ENCODE measurements at regions not wholly inside any gene's neighbourhood (a gene's known extent, or its start where the extent isn't known, plus 50 kb on each side); places are given as distances from the start of the nearest gene placed in this dataset.

DNA sequence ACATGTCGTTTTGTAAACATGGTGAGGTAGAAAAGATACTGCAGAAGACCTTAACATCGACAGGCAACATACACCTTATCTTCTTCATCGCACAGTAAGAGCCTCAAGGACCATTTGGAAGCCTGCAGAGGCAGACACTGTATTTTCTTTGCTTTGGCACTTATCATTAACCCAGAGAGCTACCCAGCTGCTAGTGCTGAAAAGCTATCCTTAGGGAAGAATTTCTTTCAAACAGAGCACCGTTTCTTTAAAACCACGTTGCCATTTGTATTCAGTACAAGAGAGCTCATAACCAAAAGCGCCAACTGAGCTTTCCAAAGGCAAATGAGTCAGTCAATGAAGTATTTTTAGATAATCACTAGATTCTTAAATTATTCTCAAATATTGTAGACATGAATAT is 306.6 kb downstream of the EPM2A start:
- no peak for TF ChIP-seq ZFX (IDR thresholded peaks at IDR 0.05; ENCODE audit: borderline replicate concordance)
- TF ChIP-seq, protein P1, sequence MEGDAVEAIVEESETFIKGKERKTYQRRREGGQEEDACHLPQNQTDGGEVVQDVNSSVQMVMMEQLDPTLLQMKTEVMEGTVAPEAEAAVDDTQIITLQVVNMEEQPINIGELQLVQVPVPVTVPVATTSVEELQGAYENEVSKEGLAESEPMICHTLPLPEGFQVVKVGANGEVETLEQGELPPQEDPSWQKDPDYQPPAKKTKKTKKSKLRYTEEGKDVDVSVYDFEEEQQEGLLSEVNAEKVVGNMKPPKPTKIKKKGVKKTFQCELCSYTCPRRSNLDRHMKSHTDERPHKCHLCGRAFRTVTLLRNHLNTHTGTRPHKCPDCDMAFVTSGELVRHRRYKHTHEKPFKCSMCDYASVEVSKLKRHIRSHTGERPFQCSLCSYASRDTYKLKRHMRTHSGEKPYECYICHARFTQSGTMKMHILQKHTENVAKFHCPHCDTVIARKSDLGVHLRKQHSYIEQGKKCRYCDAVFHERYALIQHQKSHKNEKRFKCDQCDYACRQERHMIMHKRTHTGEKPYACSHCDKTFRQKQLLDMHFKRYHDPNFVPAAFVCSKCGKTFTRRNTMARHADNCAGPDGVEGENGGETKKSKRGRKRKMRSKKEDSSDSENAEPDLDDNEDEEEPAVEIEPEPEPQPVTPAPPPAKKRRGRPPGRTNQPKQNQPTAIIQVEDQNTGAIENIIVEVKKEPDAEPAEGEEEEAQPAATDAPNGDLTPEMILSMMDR (IDR thresholded peaks at IDR 0.05): no peak
- H3K27ac ChIP-seq: no peak overlapping the region

DNA sequence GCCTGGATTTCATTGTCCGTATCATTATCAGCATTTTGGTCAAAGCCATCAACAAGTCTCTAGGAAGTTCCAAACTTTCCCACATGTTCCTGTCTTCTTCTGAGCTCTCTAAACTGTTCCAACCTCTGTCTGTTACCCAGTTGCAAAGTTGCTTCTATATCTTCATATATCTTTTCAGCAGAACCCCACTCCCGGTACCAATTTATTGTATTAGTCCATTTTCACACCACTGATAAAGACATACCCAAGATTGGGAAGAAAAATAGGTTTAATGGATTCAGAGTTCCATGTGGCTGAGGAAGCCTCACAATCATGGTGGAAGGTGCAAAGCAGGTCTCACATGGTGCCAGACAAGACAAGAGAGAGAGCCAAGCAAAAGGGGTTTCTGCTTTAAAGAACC is 293.2 kb downstream of the EPM2A start:
- TF ChIP-seq, protein P1 (IDR thresholded peaks at IDR 0.05): no peak
- no peak for TF ChIP-seq ZFX (IDR thresholded peaks at IDR 0.05; ENCODE audit: borderline replicate concordance)

DNA sequence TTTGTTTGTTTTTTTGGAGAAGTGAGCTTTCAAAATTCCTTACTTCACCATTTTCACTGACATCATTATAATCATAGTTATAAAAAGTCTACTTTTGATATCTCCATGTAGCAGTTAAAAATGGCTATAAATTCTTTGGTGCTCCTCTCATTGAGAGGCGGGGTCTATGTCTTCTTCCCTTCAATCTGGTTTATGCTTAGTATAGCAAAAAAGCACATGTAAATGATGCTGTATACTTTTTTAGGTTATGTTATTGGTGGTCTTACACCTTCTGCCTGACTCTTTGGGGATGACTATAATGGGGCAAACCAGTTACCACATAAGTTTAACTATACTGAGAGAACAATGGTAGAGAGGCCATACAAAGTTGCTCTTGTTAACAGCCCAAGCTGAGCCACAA is 289.6 kb downstream of the EPM2A start:
- TF ChIP-seq ZFX (IDR thresholded peaks at IDR 0.05; ENCODE audit: borderline replicate concordance): no peak
- H3K27ac ChIP-seq: no peak overlapping the region

More for the DNA sequence above, 293.2 kb downstream of the EPM2A start:
- H3K27ac ChIP-seq: no peak overlapping the region

DNA sequence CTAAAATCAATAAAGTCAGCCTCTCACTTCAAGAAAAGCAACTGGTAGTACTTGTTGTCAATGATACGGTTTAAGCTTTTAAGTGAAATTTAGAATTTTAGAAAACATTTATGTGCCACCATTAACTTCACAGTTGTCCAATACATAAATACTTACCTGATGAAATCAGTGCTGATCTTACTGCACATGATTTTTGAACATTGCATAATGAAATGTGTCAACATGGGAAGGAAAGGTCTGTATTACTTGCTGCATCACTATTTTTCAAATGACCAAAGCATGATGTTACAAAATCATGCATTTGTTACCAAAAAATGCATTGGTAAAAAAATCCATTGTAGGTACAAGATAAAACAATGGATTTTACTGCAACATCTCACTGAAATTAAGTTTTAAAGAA is 284.3 kb downstream of the EPM2A start:
- no peak overlapping the region for H3K27ac ChIP-seq
- no peak for TF ChIP-seq ZFX (IDR thresholded peaks at IDR 0.05; ENCODE audit: borderline replicate concordance)
- TF ChIP-seq, protein P1 (IDR thresholded peaks at IDR 0.05): no peak

DNA sequence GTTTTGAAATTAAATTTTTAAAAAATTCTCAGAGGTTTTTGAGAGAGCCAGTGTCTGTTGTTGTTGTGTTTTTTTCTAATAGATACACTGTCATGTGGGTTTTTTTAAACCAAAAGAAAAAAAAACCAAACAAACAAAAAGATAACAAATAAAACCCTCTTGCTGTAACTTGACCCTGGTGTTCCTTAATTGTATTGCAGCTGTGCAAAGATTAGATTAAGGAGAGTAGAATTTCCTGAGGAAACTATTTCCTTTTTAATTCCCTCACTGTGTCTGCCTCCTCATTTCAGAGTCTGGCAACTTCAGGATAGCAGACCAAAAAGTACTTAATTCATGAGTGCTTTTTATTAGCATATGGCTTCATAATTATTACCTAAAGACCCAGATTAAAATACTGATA is 281.9 kb downstream of the EPM2A start:
- no peak for TF ChIP-seq ZFX (IDR thresholded peaks at IDR 0.05; ENCODE audit: borderline replicate concordance)
- TF ChIP-seq, protein P1 (IDR thresholded peaks at IDR 0.05): peak; percentile 42
- no peak overlapping the region for H3K27ac ChIP-seq

DNA sequence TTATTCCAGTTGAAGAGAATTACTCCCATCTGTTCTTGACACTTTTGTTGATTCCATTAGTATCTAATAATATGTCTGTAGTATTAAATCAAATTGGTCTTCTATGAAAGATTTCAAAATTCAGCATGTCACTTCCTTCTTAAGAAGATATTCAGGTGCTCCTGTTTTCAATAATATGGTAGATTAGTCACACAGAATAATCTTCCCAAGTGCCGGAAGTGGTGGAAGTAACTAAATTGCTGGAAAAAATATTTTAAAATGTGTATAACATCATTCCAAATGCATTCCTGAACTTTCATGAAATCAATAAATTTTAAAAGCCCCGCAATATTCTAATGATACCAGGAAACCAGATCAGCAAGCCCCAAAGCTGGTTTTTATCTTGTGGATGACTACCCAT is 281.3 kb downstream of the EPM2A start:
- no peak for TF ChIP-seq ZFX (IDR thresholded peaks at IDR 0.05; ENCODE audit: borderline replicate concordance)
- TF ChIP-seq, protein P1 (IDR thresholded peaks at IDR 0.05): no peak
- no peak overlapping the region for H3K27ac ChIP-seq

DNA sequence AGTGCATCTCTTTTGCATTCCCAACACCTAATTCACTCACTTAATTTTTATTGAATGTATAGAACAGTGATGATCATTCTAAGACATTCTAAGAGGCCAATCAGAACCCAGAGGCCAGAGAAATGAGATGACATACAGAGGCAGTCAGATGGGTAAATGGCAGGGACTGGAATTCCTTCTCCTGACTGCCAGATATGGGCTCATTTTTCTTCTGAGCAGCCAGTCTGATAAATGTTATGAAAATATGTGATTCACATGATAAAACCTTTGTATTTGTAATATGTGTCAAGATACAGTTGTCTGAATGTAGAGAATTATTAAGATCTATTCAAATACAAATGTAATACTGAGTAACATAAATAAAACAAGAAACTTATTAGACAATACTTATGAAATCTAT is 277.8 kb downstream of the EPM2A start:
- H3K27ac ChIP-seq: no peak overlapping the region
- TF ChIP-seq, protein P1 (IDR thresholded peaks at IDR 0.05): no peak
- TF ChIP-seq ZFX (IDR thresholded peaks at IDR 0.05; ENCODE audit: borderline replicate concordance): no peak

DNA sequence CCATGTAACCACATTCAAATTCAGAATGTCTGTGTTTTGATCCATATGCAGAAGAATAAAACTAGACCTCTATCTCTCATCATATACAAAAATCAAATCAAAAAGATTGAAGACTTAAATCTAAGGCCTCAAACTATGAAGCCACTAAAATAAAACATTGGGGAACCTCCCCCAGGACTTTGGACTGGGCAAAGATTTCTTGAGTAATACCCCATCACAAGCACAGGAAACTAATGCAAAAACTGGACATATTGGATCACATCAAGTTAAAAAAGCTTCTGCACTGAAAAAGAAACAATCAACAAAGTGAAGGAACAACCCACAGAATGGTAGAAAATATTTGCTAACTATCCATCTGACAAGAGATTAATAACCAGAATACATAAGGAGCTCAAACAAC is 266.8 kb downstream of the EPM2A start:
- TF ChIP-seq ZFX (IDR thresholded peaks at IDR 0.05; ENCODE audit: borderline replicate concordance): no peak
- TF ChIP-seq, protein P1 (IDR thresholded peaks at IDR 0.05): no peak
- H3K27ac ChIP-seq: no peak overlapping the region

Measured in 22Rv1 (cell line).